IMR-90 (cell line): ENCODE measurements at regions not wholly inside any gene's neighbourhood (a gene's known extent, or its start where the extent isn't known, plus 50 kb on each side); places are given as distances from the start of the nearest gene placed in this dataset.

Source experiments
- ATAC-seq: fragments of 200-7000 bp; cut with Tn5 transposase; 2 replicates; pipeline ENCODE4 v1.9.1; 2020; ENCODE audit warnings: low read depth, mild to moderate bottlenecking, moderate library complexity
- BruUV-seq: library from RNA; stranded (reverse); fragments of 400-500 nt; replicated peaks from 2 replicates; lab custom pipeline; 2021; lab: Mats Ljungman, UMichigan
- CTCF ChIA-PET: fragments of 300-600 bp; formaldehyde crosslinking; extraction: SDS; loops from one replicate; lab custom pipeline; 2021; ENCODE audit warnings: antibody characterized with exemption; lab: Yijun Ruan, JAX
- POLR2A ChIA-PET: fragments of 300-600 bp; sonication (Branson Sonifier 250); formaldehyde crosslinking; loops from one replicate; lab custom pipeline; 2022; ENCODE audit warnings: antibody characterized with exemption; ENCODE audit not compliant: unreplicated experiment; lab: Charles Lee
- DNase-seq: peaks from one replicate; pipeline ENCODE4 v3.0.0; 2013
- H2AFZ ChIP-seq: replicated peaks from 2 replicates; pipeline ENCODE3; 2013; ENCODE audit warnings: low read length, mild to moderate bottlenecking; ENCODE audit not compliant: poor library complexity
- H2AK5ac ChIP-seq: 2 replicates; pipeline ENCODE4 v1.6.1; 2013; ENCODE audit warnings: low read depth, low read length, inconsistent platforms
- H2AK9ac ChIP-seq: replicated peaks from 2 replicates; pipeline ENCODE3; 2013; ENCODE audit warnings: mild to moderate bottlenecking, low read depth, low read length, moderate library complexity; ENCODE audit not compliant: poor library complexity
- H2BK120ac ChIP-seq: 2 replicates; pipeline ENCODE4 v1.6.1; 2013; ENCODE audit warnings: low read depth, low read length, inconsistent platforms
- H2BK15ac ChIP-seq: 3 replicates; pipeline ENCODE4 v1.6.1; 2013; ENCODE audit warnings: low read depth, low read length, inconsistent platforms
- H2BK20ac ChIP-seq: 2 replicates; pipeline ENCODE4 v1.6.1; 2013; ENCODE audit warnings: low read depth, mild to moderate bottlenecking, inconsistent platforms, low read length, moderate library complexity
- H2BK5ac ChIP-seq: 2 replicates; pipeline ENCODE4 v1.6.1; 2013; ENCODE audit warnings: mild to moderate bottlenecking, low read depth, low read length, inconsistent platforms; ENCODE audit not compliant: poor library complexity, severe bottlenecking
- H3K14ac ChIP-seq: replicated peaks from 2 replicates; pipeline ENCODE4 v1.6.1; 2013; ENCODE audit warnings: low read depth, low read length, inconsistent platforms
- H3K18ac ChIP-seq: 2 replicates; pipeline ENCODE4 v1.6.1; 2013; ENCODE audit warnings: low read depth, low read length, control low read depth
- H3K23ac ChIP-seq: 2 replicates; pipeline ENCODE4 v1.6.1; 2013; ENCODE audit warnings: low read depth, low read length, inconsistent platforms
- H3K27ac ChIP-seq: 2 replicates; pipeline ENCODE4 v1.5.1; 2013; ENCODE audit warnings: mild to moderate bottlenecking, control low read depth, low read length; ENCODE audit not compliant: insufficient read depth
- H3K27me3 ChIP-seq: 2 replicates; pipeline ENCODE4 v1.6.1; 2013; ENCODE audit warnings: low read length; ENCODE audit not compliant: control insufficient read depth, insufficient read depth
- H3K36me3 ChIP-seq: 2 replicates; pipeline ENCODE4 v1.6.1; 2013; ENCODE audit warnings: low read length, mixed read lengths; ENCODE audit not compliant: control insufficient read depth, insufficient read depth
- H3K4ac ChIP-seq: 2 replicates; pipeline ENCODE4 v1.6.1; 2013; ENCODE audit warnings: low read depth, low read length, inconsistent platforms
- H3K4me1 ChIP-seq: 2 replicates; pipeline ENCODE4 v1.6.1; 2013; ENCODE audit warnings: low read length, mixed read lengths; ENCODE audit not compliant: control insufficient read depth, insufficient read depth
- H3K4me2 ChIP-seq: 2 replicates; pipeline ENCODE4 v1.6.1; 2013; ENCODE audit warnings: low read depth, mild to moderate bottlenecking, control low read depth, low read length, moderate library complexity
- H3K4me3 ChIP-seq: 2 replicates; pipeline ENCODE4 v1.5.1; 2013; ENCODE audit warnings: low read depth, mild to moderate bottlenecking, control low read depth, low read length, moderate library complexity; ENCODE audit not compliant: insufficient read depth
- H3K56ac ChIP-seq: 2 replicates; pipeline ENCODE4 v1.6.1; 2013; ENCODE audit warnings: low read length, inconsistent platforms; ENCODE audit not compliant: insufficient read depth; ENCODE audit errors: extremely low read depth
- H3K79me1 ChIP-seq, 2 experiments: 2 replicates each; pipeline ENCODE4 v1.6.1; 2013; ENCODE audit warnings: low read length in 2 of 2, inconsistent platforms in 1 of 2, low read depth in 1 of 2
- H3K9ac ChIP-seq: 2 replicates; pipeline ENCODE4 v1.6.1; 2013; ENCODE audit warnings: low read depth, low read length, control low read depth
- H3K9me1 ChIP-seq: 2 replicates; pipeline ENCODE4 v1.6.1; 2013; ENCODE audit warnings: low read length, inconsistent platforms; ENCODE audit not compliant: insufficient read depth
- H3K9me3 ChIP-seq: 2 replicates; pipeline ENCODE4 v1.6.1; 2013; ENCODE audit warnings: low read length; ENCODE audit not compliant: control insufficient read depth, insufficient read depth
- H4K20me1 ChIP-seq: 2 replicates; pipeline ENCODE4 v1.6.1; 2013; ENCODE audit warnings: low read length, inconsistent platforms; ENCODE audit not compliant: insufficient read depth
- H4K5ac ChIP-seq: 2 replicates; pipeline ENCODE4 v1.6.1; 2013; ENCODE audit warnings: mild to moderate bottlenecking, low read depth, low read length, control low read depth
- H4K8ac ChIP-seq, 2 experiments: 2 replicates each; pipeline ENCODE4 v1.6.1; 2013; ENCODE audit warnings: low read depth in 2 of 2, low read length in 2 of 2, control low read depth in 1 of 2, inconsistent platforms in 1 of 2
- H4K91ac ChIP-seq: 2 replicates; pipeline ENCODE4 v1.6.1; 2013; ENCODE audit warnings: low read depth, low read length, inconsistent platforms; ENCODE audit not compliant: insufficient read depth
- CTCF ChIP-seq: conservative IDR thresholded peaks from 2 replicates; pipeline ENCODE4 v1.5.1; 2012; ENCODE audit warnings: mild to moderate bottlenecking, low read depth, low read length, improper control_type of control experiment
- ELK1 ChIP-seq: fragments of 150-350 bp; IDR thresholded peaks from 2 replicates; pipeline ENCODE4 v1.6.1; 2016; ENCODE audit warnings: low read depth, mild to moderate bottlenecking, low read length, moderate library complexity, borderline replicate concordance
- FOS ChIP-seq: fragments of 150-350 bp; IDR thresholded peaks from 2 replicates; pipeline ENCODE4 v1.6.1; 2016; ENCODE audit warnings: low read depth, low read length
- MAFK ChIP-seq: IDR thresholded peaks from 2 replicates; pipeline ENCODE4 v1.6.1; 2012; ENCODE audit warnings: low read depth, low read length, improper control_type of control experiment
- NFE2L2 ChIP-seq: fragments of 150-350 bp; IDR thresholded peaks from 2 replicates; pipeline ENCODE4 v1.6.1; 2016; ENCODE audit warnings: low read depth, mild to moderate bottlenecking, low read length
- RAD21 ChIP-seq: IDR thresholded peaks from 2 replicates; pipeline ENCODE4 v1.6.1; 2012; ENCODE audit warnings: low read length, improper control_type of control experiment
- RFX5 ChIP-seq: IDR thresholded peaks from 2 replicates; pipeline ENCODE4 v1.8.0; 2012; ENCODE audit warnings: low read depth, mild to moderate bottlenecking, low read length, moderate library complexity
- SMC3 ChIP-seq: fragments of 150-350 bp; IDR thresholded peaks from 2 replicates; pipeline ENCODE4 v1.6.1; 2016; ENCODE audit warnings: low read depth, mild to moderate bottlenecking, antibody characterized with exemption, low read length, moderate library complexity
- WGBS, 2 experiments: methylation state at CpG; one replicate each; pipeline versions ENCODE4 v1.1.5 to v1.1.7; 2013; ENCODE audit warnings: missing lambda C conversion rate in 2 of 2; ENCODE audit not compliant: insufficient read length in 1 of 2; ENCODE audit errors: extremely low coverage in 2 of 2; 5-methylcytosine and 5-hydroxymethylcytosine counted together
- dilution Hi-C: fragments of 300-500 bp; cut with HindIII; formaldehyde crosslinking; loops from one replicate; pipeline ENCODE4 v1.14.3; 2018; ENCODE audit warnings: low sequenced_read_pairs; ENCODE audit not compliant: unreplicated experiment
- in situ Hi-C: fragments of 300-500 bp; cut with MboI; formaldehyde crosslinking; loops from 3 replicates; pipeline ENCODE4 v1.14.3; 2019; ENCODE audit warnings: low sequenced_read_pairs, inconsistent platforms, mixed read lengths
- intact Hi-C: fragments of 100-400 bp; cut with micrococcal nuclease; formaldehyde crosslinking; loops from 2 replicates; pipeline ENCODE4 v1.10.0; 2022

- H2AK5ac ChIP-seq: no peak overlapping the region
- no peak overlapping the region for H2AK9ac ChIP-seq
- no peak overlapping the region for H2BK5ac ChIP-seq
- no peaks in the 10 kb centered on the region for H3K9me1 ChIP-seq
- H4K8ac ChIP-seq: no peak overlapping the region
- DNase-seq: no peak
- in situ Hi-C loops: no loop called here
- H2BK120ac ChIP-seq: no peak overlapping the region
- no peak for ATAC-seq
- no peaks in the 10 kb centered on the region for H3K27me3 ChIP-seq
- ChIA-PET POLR2A (no interaction called here), CTCF (no interaction called here)
- dilution Hi-C loops: no loop called here
- no peak overlapping the region for H4K5ac ChIP-seq
- H2AFZ ChIP-seq: no peak overlapping the region
- H3K9me3 ChIP-seq: no peaks in the 10 kb centered on the region
- no peak overlapping the region for H3K4me2 ChIP-seq
- no peaks in the 10 kb centered on the region for H3K36me3 ChIP-seq
- no peak overlapping the region for H3K27ac ChIP-seq
- no peak overlapping the region for H2BK20ac ChIP-seq
- H3K4me1 ChIP-seq: no peaks in the 10 kb centered on the region
- H4K20me1 ChIP-seq: no peaks in the 10 kb centered on the region
- TF ChIP-seq NFE2L2 (no peak), FOS (no peak), RFX5 (no peak), ELK1 (no peak), MAFK (no peak), SMC3 (no peak), RAD21 (no peak), CTCF (no peak)
- no peak overlapping the region for H3K14ac ChIP-seq
- 62% methylated on average over 2 of the region's 4 CpGs; no CpG with 5 or more reads in 1 of the 2 experiments for WGBS, 2 experiments
- no TSS peak for BruUV-seq
- no peak overlapping the region for H3K4me3 ChIP-seq
- no peak overlapping the region for H2BK15ac ChIP-seq
- intact Hi-C loops: no loop called here
- no peak overlapping the region for H4K91ac ChIP-seq
- H3K4ac ChIP-seq: no peak overlapping the region
- no peak overlapping the region for H3K18ac ChIP-seq
- no peaks in the 10 kb centered on the region for H3K79me1 ChIP-seq
- no peak overlapping the region for H3K56ac ChIP-seq
- H3K23ac ChIP-seq: no peak overlapping the region
- H3K9ac ChIP-seq: no peak overlapping the region
These were observed 64.9 kb upstream of the OTX2 start for GRCh38 chr14:56875104-56875675.
